Fibroblast of skin of back (primary cell): ENCODE measurements at regions not wholly inside any gene's neighbourhood (a gene's known extent, or its start where the extent isn't known, plus 50 kb on each side); places are given as distances from the start of the nearest gene placed in this dataset.

ENCODE experiments used
- DNase-seq: peaks from one replicate; pipeline ENCODE4 v3.0.0-alpha.2; 2013

DNA sequence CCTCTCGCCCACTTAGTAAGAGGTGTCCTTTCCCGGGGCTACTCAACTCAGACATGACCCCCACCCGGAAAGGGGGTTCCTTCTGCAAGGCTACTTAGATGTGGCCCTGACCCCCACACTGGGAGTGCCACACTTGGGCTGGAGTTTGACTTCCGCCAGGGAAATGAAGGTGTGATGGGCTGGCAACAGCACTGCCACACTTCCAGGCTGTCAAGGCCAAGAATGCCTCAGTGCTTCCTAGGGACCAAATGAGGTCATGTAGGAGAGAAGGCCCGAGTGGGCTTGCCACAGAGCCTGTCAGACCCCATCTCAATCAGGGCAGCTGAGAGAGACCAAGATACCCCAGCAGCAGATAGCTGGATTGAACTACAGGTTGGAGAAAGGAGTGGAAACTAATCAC, 55.5 kb downstream of the DRD1 start:
- DNase-seq, result no peak

DNA sequence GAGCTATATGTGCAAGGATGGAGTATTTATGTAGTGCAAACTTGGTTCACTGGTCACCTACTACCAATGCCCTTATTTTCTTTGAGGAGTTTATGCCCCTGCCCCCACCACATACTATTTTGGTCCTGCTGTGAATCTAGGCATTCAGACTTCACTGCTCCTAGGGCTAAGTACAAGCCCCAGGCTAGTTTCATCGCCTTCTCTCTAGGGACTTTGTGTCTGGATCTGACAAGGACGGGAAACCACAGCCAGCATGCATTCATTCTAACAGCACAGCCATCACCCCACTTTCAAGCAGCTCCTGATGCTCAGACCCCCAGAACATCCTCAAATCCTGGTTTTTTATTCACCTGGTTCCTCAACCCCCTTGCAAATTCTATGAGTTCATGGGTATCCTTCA, 56.8 kb downstream of the DRD1 start:
- no peak for DNase-seq

- no peak for DNase-seq
Measured at GRCh38 chr5:175386526-175386925, 57.5 kb downstream of the DRD1 start.

- no peak for DNase-seq
Measured at GRCh38 chr5:175385691-175386362, 58.2 kb downstream of the DRD1 start.

- DNase-seq, result no peak
Measured at GRCh38 chr5:175384724-175385552, 59.0 kb downstream of the DRD1 start.

GRCh38 chr5:175383350-175383749, 60.6 kb downstream of the DRD1 start:
- DNase-seq, result no peak

- DNase-seq, result no peak
Measured at GRCh38 chr5:175382171-175382570, 61.8 kb downstream of the DRD1 start.

DNA sequence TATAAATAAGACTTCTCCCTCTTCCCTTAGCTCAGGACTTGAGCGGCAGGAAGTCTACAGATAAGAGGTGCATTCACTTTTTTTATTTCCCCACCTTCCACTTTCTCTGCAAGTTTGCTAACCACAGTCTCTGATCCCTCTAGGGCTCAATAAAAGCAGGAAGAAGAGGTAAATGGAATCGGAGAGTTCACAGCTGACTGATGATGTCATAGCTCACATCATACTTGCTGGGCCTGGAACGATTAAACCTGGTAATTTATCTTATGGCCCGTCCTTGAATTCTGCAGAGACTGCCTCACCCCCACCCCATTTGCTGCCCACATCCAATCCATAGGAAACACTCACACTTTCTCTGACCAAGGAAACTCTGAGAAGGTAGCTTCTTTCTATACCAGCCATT, 62.9 kb downstream of the DRD1 start:
- no peak for DNase-seq

DNA sequence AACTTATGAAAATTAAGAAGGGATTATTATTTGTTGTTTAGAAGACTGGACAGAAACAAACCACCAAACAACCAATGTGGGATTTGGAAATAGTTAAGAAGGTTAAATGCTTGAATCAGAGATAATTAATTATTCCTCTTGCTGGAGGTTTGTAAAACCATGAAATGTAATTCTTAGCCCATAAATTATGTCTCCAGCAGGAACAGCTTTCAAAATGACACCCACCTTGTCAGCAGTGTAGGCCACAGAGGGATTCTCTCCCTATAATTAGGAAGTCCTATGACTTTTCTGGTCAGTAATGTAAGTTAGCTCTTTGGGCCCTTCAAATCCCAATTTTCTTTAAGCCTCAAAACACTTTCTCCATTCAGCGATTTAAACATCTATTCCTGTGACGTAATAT, 63.3 kb downstream of the DRD1 start:
- DNase-seq, result no peak

DNA sequence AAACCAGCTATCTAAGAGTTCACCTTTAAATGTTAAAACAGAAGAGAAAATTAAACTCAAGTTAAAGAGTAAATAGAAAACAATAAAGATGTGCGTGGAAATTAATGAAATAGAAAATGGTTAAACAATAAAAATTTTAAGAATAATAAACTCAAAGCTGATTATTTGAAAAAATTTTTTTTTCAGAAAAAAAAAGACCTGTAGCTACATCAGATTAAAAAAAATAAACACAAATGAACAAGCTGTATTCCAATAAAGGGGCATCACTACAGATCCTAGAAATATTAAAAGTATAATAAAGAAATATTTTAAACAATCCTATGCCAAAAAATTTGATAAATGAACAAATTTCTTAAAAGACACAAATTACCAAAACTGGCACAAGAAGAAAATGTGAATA, 64.1 kb downstream of the DRD1 start:
- DNase-seq, result no peak

DNA sequence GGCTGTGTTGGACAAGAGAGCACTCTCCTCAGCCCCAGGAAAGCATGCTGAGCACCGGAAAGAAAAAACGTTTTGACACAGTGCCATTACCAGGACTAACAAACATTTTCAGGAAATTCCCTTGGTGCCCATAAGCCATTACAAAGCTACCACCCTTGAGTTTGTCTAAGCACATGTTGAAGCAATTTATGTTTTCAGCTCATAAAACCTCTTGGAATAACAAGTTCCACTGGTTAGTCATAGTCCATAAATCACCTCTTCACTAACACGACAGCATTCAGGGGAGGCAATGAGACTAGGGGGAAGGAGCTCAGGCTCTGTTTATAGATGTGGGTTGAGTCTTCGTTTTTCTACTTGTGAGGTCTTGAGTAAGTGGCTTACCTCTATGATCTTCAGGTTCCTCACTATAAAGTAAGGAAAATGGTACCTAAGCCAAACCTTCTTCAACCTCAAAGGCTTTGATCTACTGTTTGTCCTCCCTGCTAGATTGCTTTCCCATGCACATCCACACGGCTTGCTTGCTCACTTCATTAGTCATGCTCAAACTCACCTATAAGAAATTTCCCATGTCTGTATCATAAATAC, 65.4 kb downstream of the DRD1 start:
- peak; percentile 49 for DNase-seq

GRCh38 chr5:175377816-175378215, 66.2 kb downstream of the DRD1 start:
- no peak for DNase-seq

DNA sequence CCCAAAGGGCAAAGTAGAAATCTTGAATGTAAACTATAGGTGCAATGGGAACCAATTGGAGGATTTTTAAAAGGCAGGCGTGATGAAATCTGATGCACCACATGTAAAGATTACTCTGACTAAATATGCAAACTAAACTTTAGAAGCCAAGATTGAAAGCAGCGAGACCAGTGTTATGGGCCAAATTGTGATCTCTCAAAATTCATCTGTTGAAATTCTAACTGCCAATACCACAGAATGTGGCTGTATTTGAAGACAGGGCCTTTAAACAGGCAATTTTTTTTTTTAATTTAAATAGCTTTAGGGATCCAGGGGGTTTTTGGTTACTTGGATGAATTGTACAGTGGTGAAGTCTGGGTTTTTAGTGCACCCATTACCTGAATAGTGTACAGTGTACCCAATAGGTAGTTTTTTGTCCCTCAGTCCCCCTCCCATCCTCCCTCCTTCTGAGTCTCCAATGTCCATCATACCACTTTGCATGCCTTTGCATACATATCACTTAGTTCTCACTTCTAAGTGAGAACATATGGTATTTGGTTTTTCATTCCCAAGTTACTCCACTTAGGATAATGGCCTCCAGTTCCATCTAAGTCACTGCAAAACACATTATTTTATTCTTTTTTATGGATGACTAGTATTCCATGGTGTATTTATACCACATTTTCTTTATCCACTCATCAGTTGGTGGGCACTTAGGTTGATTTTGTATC, 69.7 kb downstream of the DRD1 start:
- no peak for DNase-seq

- no peak for DNase-seq
Measured at GRCh38 chr5:175365866-175366265, 78.1 kb downstream of the DRD1 start.

DNA sequence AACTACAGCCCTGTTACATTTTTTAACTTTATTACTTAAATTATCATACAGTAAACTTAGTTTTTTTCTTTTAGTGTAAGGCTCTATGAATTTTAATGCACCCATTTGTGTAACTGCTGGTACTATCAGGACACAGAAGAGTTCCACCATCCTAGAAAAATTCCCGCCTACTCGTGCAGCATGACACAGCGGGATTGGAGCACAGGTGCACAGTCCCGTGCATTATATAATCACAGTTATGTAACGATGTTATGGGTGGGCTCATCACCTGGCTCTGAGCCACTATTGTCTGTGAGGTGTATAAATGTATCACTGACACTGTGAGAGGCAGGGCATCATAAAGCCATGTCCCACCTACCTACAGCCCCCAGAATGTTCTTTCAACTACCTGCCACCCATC, 80.7 kb downstream of the DRD1 start:
- no peak for DNase-seq

DNA sequence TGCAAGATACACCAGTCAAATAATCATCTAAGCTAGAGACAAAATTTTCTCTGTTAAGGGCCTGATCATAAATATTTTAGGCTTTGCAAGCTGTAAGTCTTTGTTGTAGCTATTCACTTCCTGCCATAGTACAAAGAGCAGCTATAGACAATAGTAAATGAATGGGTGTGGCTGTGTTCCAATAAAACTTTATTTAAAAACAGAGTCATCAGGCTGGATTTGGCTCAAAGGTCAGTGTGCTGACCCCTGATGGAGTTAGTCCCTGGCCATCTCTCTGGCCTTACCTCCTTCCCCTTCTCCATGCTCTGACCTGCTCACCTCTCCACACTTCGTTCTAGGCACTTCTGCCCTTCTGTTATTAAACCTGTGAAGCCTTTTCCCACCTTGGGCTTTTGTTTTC, 86.0 kb downstream of the DRD1 start:
- no peak for DNase-seq

GRCh38 chr5:175356428-175356827, 87.6 kb downstream of the DRD1 start:
- no peak for DNase-seq

DNA sequence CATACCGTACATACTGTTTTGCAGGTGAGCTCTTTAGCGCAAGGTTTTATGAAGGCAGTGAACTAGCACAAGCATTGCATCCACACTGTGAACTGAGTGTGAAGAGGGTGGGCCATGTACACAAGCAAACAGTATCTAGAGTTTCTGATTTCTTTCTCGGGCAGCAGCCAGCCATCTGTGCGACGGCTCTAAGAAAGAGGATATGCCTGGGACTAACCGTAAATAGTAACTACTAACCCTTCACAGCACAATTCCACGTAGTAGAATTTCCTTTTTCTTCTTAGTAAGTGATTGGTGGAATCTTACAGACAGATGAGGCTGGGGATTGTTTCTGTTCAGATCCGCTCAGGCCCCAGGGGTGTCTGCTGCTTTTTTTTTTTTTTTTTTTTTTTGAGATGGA, 89.0 kb downstream of the DRD1 start:
- DNase-seq, result no peak

DNA sequence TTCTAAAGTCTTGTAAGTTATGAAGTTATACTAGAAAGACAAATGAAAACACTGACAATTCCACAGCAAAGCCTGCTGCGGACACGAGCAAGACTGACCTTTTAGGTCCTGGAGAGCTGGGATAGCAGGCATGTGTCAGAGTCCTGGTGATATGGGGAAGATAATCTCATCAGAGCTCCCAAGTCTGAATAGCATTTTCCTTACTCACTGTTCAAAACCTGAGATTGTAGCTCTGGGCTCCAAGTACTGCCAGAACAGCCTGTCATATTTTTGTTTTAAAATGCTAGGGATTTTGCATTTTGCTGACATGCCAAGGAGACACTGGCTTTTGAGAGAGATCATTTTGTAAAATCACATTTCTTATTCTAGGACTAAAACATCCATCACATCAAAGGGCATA, 90.1 kb downstream of the DRD1 start:
- DNase-seq, result peak; percentile 2

GRCh38 chr5:175351897-175352590, 91.9 kb downstream of the DRD1 start:
- DNase-seq, result no peak

- no peak for DNase-seq
Measured at GRCh38 chr5:175351126-175351525, 92.9 kb downstream of the DRD1 start.

DNA sequence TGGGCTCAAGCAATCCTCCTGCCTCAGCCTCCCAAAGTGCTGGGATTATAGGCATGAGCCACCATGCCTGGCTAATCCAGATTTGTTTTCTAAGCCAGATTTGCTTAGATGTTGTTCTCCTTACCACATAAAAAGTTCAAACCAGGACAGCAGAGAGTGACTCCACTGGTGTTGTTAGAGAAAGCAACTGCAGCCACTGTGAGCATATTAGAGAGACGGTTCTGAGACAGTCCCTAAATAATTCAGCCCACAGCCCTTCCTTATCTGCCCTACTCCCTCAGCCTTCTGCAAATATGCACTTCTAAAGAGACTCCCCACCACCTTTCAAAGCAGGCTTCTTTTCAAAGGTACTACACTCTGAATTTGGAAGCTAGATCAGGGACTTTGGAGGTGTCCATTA, 96.1 kb downstream of the DRD1 start:
- DNase-seq, result no peak

DNA sequence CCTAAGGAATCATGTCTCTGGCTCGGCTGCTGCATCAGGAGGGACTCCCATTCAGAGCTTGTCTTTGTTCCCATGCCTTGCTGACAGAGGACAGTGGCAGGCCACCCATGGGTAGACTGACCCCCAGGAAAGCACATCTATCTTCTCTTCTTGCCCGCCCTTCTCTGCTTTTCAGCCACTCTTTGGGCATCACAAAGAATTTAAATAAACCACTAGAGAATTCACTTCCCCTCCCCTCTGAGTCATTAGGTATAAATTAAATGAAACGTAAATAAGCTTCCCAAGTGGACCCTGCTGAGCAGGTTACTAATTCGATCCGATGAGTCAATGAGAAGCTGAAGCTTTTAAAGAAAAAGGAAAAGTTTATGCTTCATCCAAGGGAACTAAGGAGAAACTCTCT, 97.0 kb downstream of the DRD1 start:
- DNase-seq, result peak; percentile 45
